SU-DHL-6 (cell line): ENCODE measurements at regions not wholly inside any gene's neighbourhood (a gene's known extent, or its start where the extent isn't known, plus 50 kb on each side); places are given as distances from the start of the nearest gene placed in this dataset.

Source experiments
- H2AFZ ChIP-seq: fragments of 200-600 bp; sonication (generic); 2 replicates; pipeline ENCODE4 v1.6.1; 2014; ENCODE audit warnings: low read depth, mild to moderate bottlenecking, moderate library complexity, mixed read lengths, antibody characterized with exemption, low read length; ENCODE audit not compliant: severe bottlenecking
- H3F3A ChIP-seq: fragments of 200-600 bp; shearing (Covaris generic); 2 replicates; pipeline ENCODE4 v1.6.0; 2016; ENCODE audit warnings: antibody characterized with exemption, mild to moderate bottlenecking; ENCODE audit not compliant: insufficient read depth
- H3K27ac ChIP-seq: fragments of 200-600 bp; sonication (generic); 2 replicates; pipeline ENCODE4 v1.5.1; 2016; ENCODE audit warnings: low read depth, mild to moderate bottlenecking, low read length, moderate library complexity, mixed read lengths
- H3K27me3 ChIP-seq: fragments of 200-600 bp; sonication (generic), shearing (Covaris generic); 2 replicates; pipeline ENCODE4 v1.6.0; 2014; ENCODE audit warnings: mild to moderate bottlenecking, low read length
- H3K36me3 ChIP-seq: fragments of 200-600 bp; sonication (generic); 2 replicates; pipeline ENCODE4 v1.6.1; 2014; ENCODE audit warnings: mild to moderate bottlenecking, low read length, mixed read lengths
- H3K4me2 ChIP-seq: fragments of 300-600, 200-600 bp; shearing (Covaris generic), sonication (generic); 2 replicates; pipeline ENCODE4 v1.6.0; 2014; ENCODE audit warnings: low read length, low read depth, mild to moderate bottlenecking; ENCODE audit not compliant: poor library complexity, severe bottlenecking
- H3K4me3 ChIP-seq: fragments of 200-600 bp; sonication (generic); 2 replicates; pipeline ENCODE4 v1.5.1; 2014; ENCODE audit warnings: antibody characterized with exemption, low read length, mild to moderate bottlenecking, mixed read lengths; ENCODE audit not compliant: insufficient read depth, poor library complexity, severe bottlenecking
- H3K79me2 ChIP-seq: fragments of 200-600 bp; sonication (generic); 2 replicates; pipeline ENCODE4 v1.6.1; 2014; ENCODE audit warnings: mild to moderate bottlenecking, low read length, moderate library complexity; ENCODE audit not compliant: insufficient read depth
- H3K9ac ChIP-seq: fragments of 200-600 bp; sonication (generic); 2 replicates; pipeline ENCODE4 v1.7.0; 2014; ENCODE audit warnings: mild to moderate bottlenecking, low read length
- H3K9me2 ChIP-seq: fragments of 200-600 bp; sonication (generic); replicated peaks from 2 replicates; pipeline ENCODE4 v1.6.1; 2014; ENCODE audit warnings: low read length; ENCODE audit not compliant: insufficient read depth
- H3K9me3 ChIP-seq: fragments of 200-600 bp; sonication (generic); 2 replicates; pipeline ENCODE4 v1.6.1; 2014; ENCODE audit warnings: low read length, mixed read lengths; ENCODE audit not compliant: insufficient read depth
- H4K20me1 ChIP-seq: fragments of 200-600 bp; sonication (generic); 2 replicates; pipeline ENCODE4 v1.6.1; 2014; ENCODE audit warnings: low read depth, mild to moderate bottlenecking, antibody characterized with exemption, low read length, moderate library complexity, mixed read lengths
- EZH2phosphoT487 ChIP-seq: fragments of 200-600 bp; sonication (generic), shearing (Covaris generic); conservative IDR thresholded peaks from 2 replicates; pipeline ENCODE4 v1.6.1; 2018; ENCODE audit warnings: mild to moderate bottlenecking, antibody characterized with exemption, low read length, moderate library complexity, mixed read lengths
- TF ChIP-seq, protein P1 (sequence below): fragments of 200-600 bp; sonication (generic); IDR thresholded peaks from one replicate; pipeline ENCODE4 v1.5.1; 2017; ENCODE audit warnings: antibody characterized with exemption, mild to moderate bottlenecking, low read length, moderate library complexity; ENCODE audit not compliant: insufficient read depth, poor library complexity, severe bottlenecking

GRCh38 chr1:42003433-42003832, 84.7 kb upstream of the HIVEP3 start:
- H3K9ac ChIP-seq = no peak overlapping the region
- no peaks in the 10 kb centered on the region for H3K9me2 ChIP-seq
- no peaks in the 10 kb centered on the region for H3F3A ChIP-seq
- TF ChIP-seq, protein P1, sequence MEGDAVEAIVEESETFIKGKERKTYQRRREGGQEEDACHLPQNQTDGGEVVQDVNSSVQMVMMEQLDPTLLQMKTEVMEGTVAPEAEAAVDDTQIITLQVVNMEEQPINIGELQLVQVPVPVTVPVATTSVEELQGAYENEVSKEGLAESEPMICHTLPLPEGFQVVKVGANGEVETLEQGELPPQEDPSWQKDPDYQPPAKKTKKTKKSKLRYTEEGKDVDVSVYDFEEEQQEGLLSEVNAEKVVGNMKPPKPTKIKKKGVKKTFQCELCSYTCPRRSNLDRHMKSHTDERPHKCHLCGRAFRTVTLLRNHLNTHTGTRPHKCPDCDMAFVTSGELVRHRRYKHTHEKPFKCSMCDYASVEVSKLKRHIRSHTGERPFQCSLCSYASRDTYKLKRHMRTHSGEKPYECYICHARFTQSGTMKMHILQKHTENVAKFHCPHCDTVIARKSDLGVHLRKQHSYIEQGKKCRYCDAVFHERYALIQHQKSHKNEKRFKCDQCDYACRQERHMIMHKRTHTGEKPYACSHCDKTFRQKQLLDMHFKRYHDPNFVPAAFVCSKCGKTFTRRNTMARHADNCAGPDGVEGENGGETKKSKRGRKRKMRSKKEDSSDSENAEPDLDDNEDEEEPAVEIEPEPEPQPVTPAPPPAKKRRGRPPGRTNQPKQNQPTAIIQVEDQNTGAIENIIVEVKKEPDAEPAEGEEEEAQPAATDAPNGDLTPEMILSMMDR = no peak
- TF ChIP-seq EZH2phosphoT487 = no peak
- no peak overlapping the region for H3K27ac ChIP-seq
- H3K9me3 ChIP-seq = no peaks in the 10 kb centered on the region
- no peak overlapping the region for H3K4me3 ChIP-seq
- no peaks in the 10 kb centered on the region for H3K36me3 ChIP-seq
- no peaks in the 10 kb centered on the region for H3K79me2 ChIP-seq
- H4K20me1 ChIP-seq = no peaks in the 10 kb centered on the region
- H3K4me2 ChIP-seq = no peak overlapping the region
- no peak overlapping the region for H2AFZ ChIP-seq
- H3K27me3 ChIP-seq = no peaks in the 10 kb centered on the region

GRCh38 chr1:42002220-42002619, 83.5 kb upstream of the HIVEP3 start:
- no peak for TF ChIP-seq EZH2phosphoT487
- TF ChIP-seq, protein P1 = no peak
- Histone ChIP-seq H2AFZ (no peak overlapping the region), H3K4me2 (no peak overlapping the region), H3K27ac (no peak overlapping the region), H3K4me3 (no peak overlapping the region), H3K79me2 (no peaks in the 10 kb centered on the region), H3K9me2 (no peaks in the 10 kb centered on the region), H3K27me3 (no peaks in the 10 kb centered on the region), H3F3A (no peaks in the 10 kb centered on the region), H3K9me3 (no peaks in the 10 kb centered on the region), H4K20me1 (no peaks in the 10 kb centered on the region), H3K36me3 (no peaks in the 10 kb centered on the region), H3K9ac (no peak overlapping the region)

GRCh38 chr1:42000766-42001165, 82.0 kb upstream of the HIVEP3 start:
- Histone ChIP-seq H3K9me2 (no peaks in the 10 kb centered on the region), H3K9me3 (no peaks in the 10 kb centered on the region), H3K27me3 (no peaks in the 10 kb centered on the region), H3K4me2 (no peak overlapping the region), H3K9ac (no peak overlapping the region), H3K79me2 (no peaks in the 10 kb centered on the region), H2AFZ (no peak overlapping the region), H3K4me3 (no peak overlapping the region), H4K20me1 (no peaks in the 10 kb centered on the region), H3K36me3 (no peaks in the 10 kb centered on the region), H3K27ac (no peak overlapping the region), H3F3A (no peaks in the 10 kb centered on the region)
- TF ChIP-seq EZH2phosphoT487 = no peak
- TF ChIP-seq, protein P1 = no peak

GRCh38 chr1:41999884-42000283, 81.2 kb upstream of the HIVEP3 start:
- Histone ChIP-seq H3K27me3 (no peaks in the 10 kb centered on the region), H3K79me2 (no peaks in the 10 kb centered on the region), H3F3A (no peaks in the 10 kb centered on the region), H3K27ac (no peak overlapping the region), H3K9me2 (no peaks in the 10 kb centered on the region), H2AFZ (no peak overlapping the region), H3K4me2 (no peak overlapping the region), H4K20me1 (no peaks in the 10 kb centered on the region), H3K36me3 (no peaks in the 10 kb centered on the region), H3K4me3 (no peak overlapping the region), H3K9me3 (no peaks in the 10 kb centered on the region), H3K9ac (no peak overlapping the region)
- no peak for TF ChIP-seq EZH2phosphoT487
- TF ChIP-seq, protein P1 = no peak
